HG02623 (cell line): ENCODE measurements at regions not wholly inside any gene's neighbourhood (a gene's known extent, or its start where the extent isn't known, plus 50 kb on each side); places are given as distances from the start of the nearest gene placed in this dataset.
"Not testable (repeated sequence)": the region's sequence is repeated elsewhere in the genome, so short reads cannot be mapped to it uniquely, and the experiment has no call there.

Experiments
- ATAC-seq: cut with Tn5 transposase; IDR thresholded peaks from one replicate; pipeline ENCODE4 v1.9.1; 2021; ENCODE audit warnings: moderate library complexity; ENCODE audit not compliant: unreplicated experiment

GRCh38 chr1:102178480-102178879 is 181.8 kb upstream of the OLFM3 start:
- ATAC-seq, result no peak

- peak; percentile 73 for ATAC-seq
Measured at GRCh38 chr1:102174259-102174863, 177.6 kb upstream of the OLFM3 start.

GRCh38 chr1:102172200-102172599 is 175.5 kb upstream of the OLFM3 start:
- no peak for ATAC-seq

GRCh38 chr1:102163799-102164198 is 167.1 kb upstream of the OLFM3 start:
- ATAC-seq, result no peak

GRCh38 chr1:102151242-102151641 is 154.5 kb upstream of the OLFM3 start:
- ATAC-seq, result no peak

- ATAC-seq, result no peak
Measured at GRCh38 chr1:102120910-102121309, 124.2 kb upstream of the OLFM3 start.

GRCh38 chr1:102118150-102118549 is 121.4 kb upstream of the OLFM3 start:
- no peak for ATAC-seq

GRCh38 chr1:102110586-102110985 is 113.9 kb upstream of the OLFM3 start:
- ATAC-seq, result no peak

- ATAC-seq, result not testable (repeated sequence)
Measured at GRCh38 chr1:102109493-102109892, 112.8 kb upstream of the OLFM3 start.

- no peak for ATAC-seq
Measured at GRCh38 chr1:102107441-102107840, 110.7 kb upstream of the OLFM3 start.

- no peak for ATAC-seq
Measured at GRCh38 chr1:102105931-102106550, 109.3 kb upstream of the OLFM3 start.

GRCh38 chr1:102103646-102104045 is 106.9 kb upstream of the OLFM3 start:
- no peak for ATAC-seq

GRCh38 chr1:102102276-102102780 is 105.6 kb upstream of the OLFM3 start:
- ATAC-seq, result no peak

- no peak for ATAC-seq
Measured at GRCh38 chr1:102100666-102101065, 103.9 kb upstream of the OLFM3 start.

- no peak for ATAC-seq
Measured at GRCh38 chr1:102099916-102100315, 103.2 kb upstream of the OLFM3 start.

GRCh38 chr1:102098536-102098935 is 101.8 kb upstream of the OLFM3 start:
- no peak for ATAC-seq

GRCh38 chr1:102098081-102098480 is 101.4 kb upstream of the OLFM3 start:
- ATAC-seq, result no peak

GRCh38 chr1:102097451-102097850 is 100.7 kb upstream of the OLFM3 start:
- ATAC-seq, result no peak

- ATAC-seq, result no peak
Measured at GRCh38 chr1:102096162-102096561, 99.4 kb upstream of the OLFM3 start.

- ATAC-seq, result no peak
Measured at GRCh38 chr1:102089791-102090190, 93.1 kb upstream of the OLFM3 start.

- no peak for ATAC-seq
Measured at GRCh38 chr1:102085896-102086295, 89.2 kb upstream of the OLFM3 start.

GRCh38 chr1:102084771-102085535 is 88.2 kb upstream of the OLFM3 start:
- no peak for ATAC-seq
